Right atrium auricular region (tissue), 2 donors: ENCODE measurements at regions not wholly inside any gene's neighbourhood (a gene's known extent, or its start where the extent isn't known, plus 50 kb on each side); places are given as distances from the start of the nearest gene placed in this dataset.
"Not testable (repeated sequence)": the region's sequence is repeated elsewhere in the genome, so short reads cannot be mapped to it uniquely, and the experiment has no call there.

Experiments
- DNase-seq: peaks from one replicate; pipeline ENCODE4 v3.0.0-alpha.2; 2019; ENCODE audit warnings: low spot score
- H3K27ac ChIP-seq, 2 donors: fragments of 200-600 bp; sonication (generic); 1 replicate in 1 of 2; 2 replicates in 1 of 2; pipeline ENCODE4 v1.5.1; 2016 to 2019
- H3K27me3 ChIP-seq, 2 donors: fragments of 200-600 bp; sonication (generic); one replicate each; pipeline versions ENCODE4 v1.5.1 to v1.6.0; 2017 to 2019
- H3K36me3 ChIP-seq: fragments of 200-600 bp; sonication (generic); one replicate; pipeline ENCODE4 v1.5.1; 2016
- H3K4me1 ChIP-seq, 2 donors: fragments of 200-600 bp; sonication (generic); one replicate each; pipeline versions ENCODE4 v1.5.1 to v1.6.0; 2017 to 2019
- H3K4me3 ChIP-seq, 2 donors: fragments of 200-600 bp; sonication (generic); 1 replicate in 1 of 2; 2 replicates in 1 of 2; pipeline ENCODE4 v1.5.1; 2017 to 2019; ENCODE audit warnings: mild to moderate bottlenecking in 1 of 2, moderate library complexity in 1 of 2
- H3K9me3 ChIP-seq, 2 donors: fragments of 200-600 bp; sonication (generic); one replicate each; pipeline ENCODE4 v1.5.1; 2019
- CTCF ChIP-seq, 2 donors: fragments of 200-600 bp; sonication (generic); IDR thresholded peaks; one replicate each; pipeline ENCODE4 v1.5.1; 2019; ENCODE audit warnings: antibody characterized with exemption in 2 of 2

- H3K27ac ChIP-seq: no peak overlapping the region
- no peak for TF ChIP-seq CTCF (IDR thresholded peaks at IDR 0.05)
- no peak for DNase-seq
- H3K27me3 ChIP-seq: no peaks in the 10 kb centered on the region
- no peaks in the 10 kb centered on the region for H3K9me3 ChIP-seq
- H3K4me3 ChIP-seq: no peak overlapping the region
- H3K36me3 ChIP-seq: no peaks in the 10 kb centered on the region
- H3K4me1 ChIP-seq: no peaks in the 10 kb centered on the region
Measured at GRCh38 chr15:38843736-38844590, 279.3 kb upstream of the RASGRP1 start.

GRCh38 chr15:38844736-38845135, 280.1 kb upstream of the RASGRP1 start:
- Histone ChIP-seq H3K4me3 (no peak overlapping the region), H3K4me1 (no peaks in the 10 kb centered on the region), H3K9me3 (no peaks in the 10 kb centered on the region), H3K36me3 (no peaks in the 10 kb centered on the region), H3K27ac (no peak overlapping the region), H3K27me3 (no peaks in the 10 kb centered on the region)
- no peak for DNase-seq
- TF ChIP-seq CTCF (IDR thresholded peaks at IDR 0.05): no peak

GRCh38 chr15:38846346-38846745, 281.7 kb upstream of the RASGRP1 start:
- TF ChIP-seq CTCF (IDR thresholded peaks at IDR 0.05): no peak
- Histone ChIP-seq H3K4me1 (no peaks in the 10 kb centered on the region), H3K4me3 (no peak overlapping the region), H3K36me3 (no peaks in the 10 kb centered on the region), H3K9me3 (no peaks in the 10 kb centered on the region), H3K27me3 (no peaks in the 10 kb centered on the region), H3K27ac (no peak overlapping the region)
- DNase-seq: no peak

- H3K4me3 ChIP-seq: no peak overlapping the region
- no peaks in the 10 kb centered on the region for H3K36me3 ChIP-seq
- no peak for TF ChIP-seq CTCF (IDR thresholded peaks at IDR 0.05)
- DNase-seq: no peak
- H3K27ac ChIP-seq: no peak overlapping the region
- no peaks in the 10 kb centered on the region for H3K9me3 ChIP-seq
- H3K27me3 ChIP-seq: no peaks in the 10 kb centered on the region
- H3K4me1 ChIP-seq: no peaks in the 10 kb centered on the region
Measured at GRCh38 chr15:38847666-38848065, 283.1 kb upstream of the RASGRP1 start.

- H3K9me3 ChIP-seq: no peaks in the 10 kb centered on the region
- DNase-seq: no peak
- no peaks in the 10 kb centered on the region for H3K4me1 ChIP-seq
- TF ChIP-seq CTCF (IDR thresholded peaks at IDR 0.05): no peak
- H3K36me3 ChIP-seq: no peaks in the 10 kb centered on the region
- no peaks in the 10 kb centered on the region for H3K27me3 ChIP-seq
- H3K27ac ChIP-seq: no peak overlapping the region
- H3K4me3 ChIP-seq: no peak overlapping the region
Measured at GRCh38 chr15:38849046-38849445, 284.4 kb upstream of the RASGRP1 start.

GRCh38 chr15:38852188-38852587, 287.6 kb upstream of the RASGRP1 start:
- not testable (repeated sequence) for H3K27me3 ChIP-seq, H3K27ac ChIP-seq, H3K4me1 ChIP-seq, H3K4me3 ChIP-seq, H3K9me3 ChIP-seq, H3K36me3 ChIP-seq, DNase-seq
